Neural cell (in vitro differentiated cells): ENCODE measurements at regions not wholly inside any gene's neighbourhood (a gene's known extent, or its start where the extent isn't known, plus 50 kb on each side); places are given as distances from the start of the nearest gene placed in this dataset.

ENCODE experiments used
- H2AFZ ChIP-seq: fragments of 200-600, 300-800 bp; sonication (generic), shearing (Covaris generic); 2 replicates; pipeline ENCODE4 v1.6.0; 2014; ENCODE audit warnings: low read depth, mild to moderate bottlenecking, antibody characterized with exemption, low read length, moderate library complexity
- H3F3A ChIP-seq: fragments of 200-600 bp; shearing (Covaris generic); 2 replicates; pipeline ENCODE4 v1.6.1; 2016; ENCODE audit warnings: mild to moderate bottlenecking, moderate library complexity, mixed read lengths, antibody characterized with exemption, low read length; ENCODE audit not compliant: insufficient read depth, poor library complexity, severe bottlenecking
- H3K27ac ChIP-seq: fragments of 200-600, 300-800 bp; sonication (generic), shearing (Covaris generic); 2 replicates; pipeline ENCODE4 v1.5.1; 2014; ENCODE audit warnings: mild to moderate bottlenecking, low read length, moderate library complexity
- H3K27me3 ChIP-seq: fragments of 300-800, 200-600 bp; sonication (generic), shearing (Covaris generic); 2 replicates; pipeline ENCODE4 v1.6.0; 2014; ENCODE audit warnings: mild to moderate bottlenecking, low read depth, low read length, moderate library complexity; ENCODE audit not compliant: insufficient read depth
- H3K36me3 ChIP-seq: fragments of 300-800, 200-600 bp; sonication (generic), shearing (Covaris generic); 2 replicates; pipeline ENCODE4 v1.5.1; 2014; ENCODE audit warnings: mild to moderate bottlenecking, antibody characterized with exemption, low read length, moderate library complexity; ENCODE audit not compliant: insufficient read depth
- H3K4me2 ChIP-seq: fragments of 300-800, 200-600 bp; sonication (generic), shearing (Covaris generic); 2 replicates; pipeline ENCODE4 v1.6.0; 2014; ENCODE audit warnings: mild to moderate bottlenecking, low read length
- H3K4me3 ChIP-seq: fragments of 300-800, 200-600 bp; sonication (generic), shearing (Covaris generic); 2 replicates; pipeline ENCODE4 v1.5.1; 2014; ENCODE audit warnings: mild to moderate bottlenecking, low read length, moderate library complexity
- H3K79me2 ChIP-seq: fragments of 200-600 bp; shearing (Covaris generic); replicated peaks from 2 replicates; pipeline ENCODE4 v1.6.0; 2014; ENCODE audit warnings: mild to moderate bottlenecking, low read length, moderate library complexity; ENCODE audit not compliant: insufficient read depth
- H3K9ac ChIP-seq: fragments of 300-800, 200-600 bp; sonication (generic), shearing (Covaris generic); 2 replicates; pipeline ENCODE4 v1.6.1; 2016; ENCODE audit warnings: mild to moderate bottlenecking, low read length, mixed read lengths
- H3K9me2 ChIP-seq: fragments of 200-600 bp; shearing (Covaris generic); 2 replicates; pipeline ENCODE4 v1.6.1; 2016; ENCODE audit warnings: mild to moderate bottlenecking, low read length, mixed read lengths; ENCODE audit not compliant: insufficient read depth
- H3K9me3 ChIP-seq: fragments of 200-600, 300-800 bp; sonication (generic), shearing (Covaris generic); 2 replicates; pipeline ENCODE4 v1.6.1; 2016; ENCODE audit warnings: mild to moderate bottlenecking, mixed run types, low read length, moderate library complexity, mixed read lengths
- H4K20me1 ChIP-seq: fragments of 200-600 bp; shearing (Covaris generic); 2 replicates; pipeline ENCODE4 v1.6.1; 2016; ENCODE audit warnings: mild to moderate bottlenecking, mixed run types; ENCODE audit not compliant: insufficient read depth
- EP300 ChIP-seq: fragments of 450-650 bp; conservative IDR thresholded peaks from 2 replicates; pipeline ENCODE4 v1.6.1; 2014; ENCODE audit warnings: antibody characterized with exemption, mild to moderate bottlenecking, moderate library complexity; ENCODE audit not compliant: poor library complexity, severe bottlenecking
- EZH2 ChIP-seq: fragments of 200-600, 300-800 bp; shearing (Covaris generic), sonication (generic); IDR thresholded peaks from 2 replicates; pipeline ENCODE4 v1.6.1; 2014; ENCODE audit warnings: antibody characterized with exemption, low read length, borderline replicate concordance, mild to moderate bottlenecking; ENCODE audit not compliant: insufficient read depth, poor library complexity, severe bottlenecking
- MXI1 ChIP-seq: fragments of 450-650 bp; conservative IDR thresholded peaks from 2 replicates; pipeline ENCODE4 v1.6.1; 2014; ENCODE audit warnings: antibody characterized with exemption, mild to moderate bottlenecking; ENCODE audit not compliant: poor library complexity, severe bottlenecking
- POLR2AphosphoS5 ChIP-seq: IDR thresholded peaks from 2 replicates; pipeline ENCODE4 v1.6.1; 2012
- RAD21 ChIP-seq: fragments of 450-650 bp; conservative IDR thresholded peaks from 2 replicates; pipeline ENCODE4 v1.6.1; 2014; ENCODE audit warnings: antibody characterized with exemption, mild to moderate bottlenecking, moderate library complexity
- SMC3 ChIP-seq: fragments of 450-650 bp; conservative IDR thresholded peaks from 2 replicates; pipeline ENCODE4 v1.6.1; 2014; ENCODE audit warnings: antibody characterized with exemption, mild to moderate bottlenecking, moderate library complexity; ENCODE audit not compliant: poor library complexity
- TAF1 ChIP-seq: IDR thresholded peaks from 2 replicates; pipeline ENCODE4 v1.6.1; 2012; ENCODE audit warnings: low read depth
- TF ChIP-seq, protein P1 (sequence below): fragments of 450-650 bp; IDR thresholded peaks from 2 replicates; pipeline ENCODE4 v1.5.1; 2014; ENCODE audit warnings: antibody characterized with exemption, mild to moderate bottlenecking, moderate library complexity; ENCODE audit not compliant: poor library complexity, severe bottlenecking
- TF ChIP-seq, protein P2 (sequence below): IDR thresholded peaks from 2 replicates; pipeline ENCODE4 v1.6.1; 2012; ENCODE audit warnings: borderline replicate concordance

DNA sequence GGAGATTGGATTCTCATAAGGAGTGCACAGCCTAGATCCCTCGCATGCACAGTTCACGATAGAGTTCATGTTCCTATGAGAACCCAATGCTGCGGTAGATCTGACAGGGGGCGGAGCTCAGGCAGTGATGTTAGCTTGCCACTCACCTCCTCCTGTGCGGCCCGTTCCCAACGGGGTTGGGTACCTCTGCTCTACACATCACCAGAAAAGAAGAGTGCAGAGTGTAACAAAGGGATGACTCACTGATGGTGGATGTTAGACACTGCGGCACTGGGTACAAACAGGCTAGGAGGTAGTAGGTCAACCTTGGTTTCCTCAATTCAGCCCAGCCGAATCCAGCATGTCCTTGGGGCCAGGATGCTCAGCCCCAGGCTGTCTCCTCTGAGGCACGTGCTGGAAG is 66.8 kb upstream of the CHST15 start:
- no peaks in the 10 kb centered on the region for H3K27me3 ChIP-seq
- TF ChIP-seq, protein P1, sequence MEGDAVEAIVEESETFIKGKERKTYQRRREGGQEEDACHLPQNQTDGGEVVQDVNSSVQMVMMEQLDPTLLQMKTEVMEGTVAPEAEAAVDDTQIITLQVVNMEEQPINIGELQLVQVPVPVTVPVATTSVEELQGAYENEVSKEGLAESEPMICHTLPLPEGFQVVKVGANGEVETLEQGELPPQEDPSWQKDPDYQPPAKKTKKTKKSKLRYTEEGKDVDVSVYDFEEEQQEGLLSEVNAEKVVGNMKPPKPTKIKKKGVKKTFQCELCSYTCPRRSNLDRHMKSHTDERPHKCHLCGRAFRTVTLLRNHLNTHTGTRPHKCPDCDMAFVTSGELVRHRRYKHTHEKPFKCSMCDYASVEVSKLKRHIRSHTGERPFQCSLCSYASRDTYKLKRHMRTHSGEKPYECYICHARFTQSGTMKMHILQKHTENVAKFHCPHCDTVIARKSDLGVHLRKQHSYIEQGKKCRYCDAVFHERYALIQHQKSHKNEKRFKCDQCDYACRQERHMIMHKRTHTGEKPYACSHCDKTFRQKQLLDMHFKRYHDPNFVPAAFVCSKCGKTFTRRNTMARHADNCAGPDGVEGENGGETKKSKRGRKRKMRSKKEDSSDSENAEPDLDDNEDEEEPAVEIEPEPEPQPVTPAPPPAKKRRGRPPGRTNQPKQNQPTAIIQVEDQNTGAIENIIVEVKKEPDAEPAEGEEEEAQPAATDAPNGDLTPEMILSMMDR = no peak
- TF ChIP-seq EP300 = no peak
- no peak for TF ChIP-seq POLR2AphosphoS5
- TF ChIP-seq MXI1 = no peak
- TF ChIP-seq EZH2 = no peak
- no peak for TF ChIP-seq RAD21
- TF ChIP-seq TAF1 = no peak
- no peak for TF ChIP-seq SMC3
- TF ChIP-seq, protein P2, sequence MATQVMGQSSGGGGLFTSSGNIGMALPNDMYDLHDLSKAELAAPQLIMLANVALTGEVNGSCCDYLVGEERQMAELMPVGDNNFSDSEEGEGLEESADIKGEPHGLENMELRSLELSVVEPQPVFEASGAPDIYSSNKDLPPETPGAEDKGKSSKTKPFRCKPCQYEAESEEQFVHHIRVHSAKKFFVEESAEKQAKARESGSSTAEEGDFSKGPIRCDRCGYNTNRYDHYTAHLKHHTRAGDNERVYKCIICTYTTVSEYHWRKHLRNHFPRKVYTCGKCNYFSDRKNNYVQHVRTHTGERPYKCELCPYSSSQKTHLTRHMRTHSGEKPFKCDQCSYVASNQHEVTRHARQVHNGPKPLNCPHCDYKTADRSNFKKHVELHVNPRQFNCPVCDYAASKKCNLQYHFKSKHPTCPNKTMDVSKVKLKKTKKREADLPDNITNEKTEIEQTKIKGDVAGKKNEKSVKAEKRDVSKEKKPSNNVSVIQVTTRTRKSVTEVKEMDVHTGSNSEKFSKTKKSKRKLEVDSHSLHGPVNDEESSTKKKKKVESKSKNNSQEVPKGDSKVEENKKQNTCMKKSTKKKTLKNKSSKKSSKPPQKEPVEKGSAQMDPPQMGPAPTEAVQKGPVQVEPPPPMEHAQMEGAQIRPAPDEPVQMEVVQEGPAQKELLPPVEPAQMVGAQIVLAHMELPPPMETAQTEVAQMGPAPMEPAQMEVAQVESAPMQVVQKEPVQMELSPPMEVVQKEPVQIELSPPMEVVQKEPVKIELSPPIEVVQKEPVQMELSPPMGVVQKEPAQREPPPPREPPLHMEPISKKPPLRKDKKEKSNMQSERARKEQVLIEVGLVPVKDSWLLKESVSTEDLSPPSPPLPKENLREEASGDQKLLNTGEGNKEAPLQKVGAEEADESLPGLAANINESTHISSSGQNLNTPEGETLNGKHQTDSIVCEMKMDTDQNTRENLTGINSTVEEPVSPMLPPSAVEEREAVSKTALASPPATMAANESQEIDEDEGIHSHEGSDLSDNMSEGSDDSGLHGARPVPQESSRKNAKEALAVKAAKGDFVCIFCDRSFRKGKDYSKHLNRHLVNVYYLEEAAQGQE = no peak
- H3K4me2 ChIP-seq = no peak overlapping the region
- H3K9ac ChIP-seq = no peak overlapping the region
- H2AFZ ChIP-seq = no peak overlapping the region
- no peaks in the 10 kb centered on the region for H3F3A ChIP-seq
- H3K9me3 ChIP-seq = no peaks in the 10 kb centered on the region
- no peaks in the 10 kb centered on the region for H4K20me1 ChIP-seq
- no peaks in the 10 kb centered on the region for H3K79me2 ChIP-seq
- H3K4me3 ChIP-seq = no peak overlapping the region
- no peaks in the 10 kb centered on the region for H3K36me3 ChIP-seq
- H3K27ac ChIP-seq = no peak overlapping the region
- H3K9me2 ChIP-seq = no peaks in the 10 kb centered on the region

DNA sequence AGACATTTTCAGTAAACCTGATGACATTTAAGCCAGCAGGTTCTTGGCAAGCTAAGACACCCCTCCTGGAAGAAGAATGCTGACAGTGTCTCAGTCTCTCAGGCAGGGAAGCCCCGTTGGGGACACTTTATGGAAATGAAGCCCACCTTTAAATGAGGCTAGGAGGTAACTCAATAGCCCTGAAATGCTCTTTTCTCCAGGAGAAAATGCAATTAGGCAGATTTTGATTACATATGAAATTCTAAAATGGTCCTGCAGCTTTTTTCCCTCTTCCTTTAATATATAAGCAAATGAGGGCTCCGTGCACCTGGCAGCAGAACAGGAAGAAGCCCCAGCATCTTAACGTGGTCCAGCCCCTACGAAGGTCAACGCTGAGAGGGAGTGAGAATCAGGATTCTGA is 65.8 kb upstream of the CHST15 start:
- H2AFZ ChIP-seq = no peak overlapping the region
- no peaks in the 10 kb centered on the region for H3K27me3 ChIP-seq
- H3K27ac ChIP-seq = no peak overlapping the region
- TF ChIP-seq RAD21 (no peak), MXI1 (no peak), SMC3 (no peak), EP300 (no peak), TAF1 (no peak), EZH2 (no peak), POLR2AphosphoS5 (no peak)
- TF ChIP-seq, protein P2 = no peak
- TF ChIP-seq, protein P1 = no peak
- H3K4me2 ChIP-seq = no peak overlapping the region
- no peaks in the 10 kb centered on the region for H3K36me3 ChIP-seq
- H3K9ac ChIP-seq = no peak overlapping the region
- no peaks in the 10 kb centered on the region for H3K9me3 ChIP-seq
- H3K79me2 ChIP-seq = no peaks in the 10 kb centered on the region
- no peaks in the 10 kb centered on the region for H3F3A ChIP-seq
- no peak overlapping the region for H3K4me3 ChIP-seq
- H3K9me2 ChIP-seq = no peaks in the 10 kb centered on the region
- H4K20me1 ChIP-seq = no peaks in the 10 kb centered on the region
